T-cell (primary cell): ENCODE measurements at regions not wholly inside any gene's neighbourhood (a gene's known extent, or its start where the extent isn't known, plus 50 kb on each side); places are given as distances from the start of the nearest gene placed in this dataset.
A peak's percentile ranks its signal among the peaks of the same experiment; 100 is the strongest.

ENCODE experiments used
- ATAC-seq, 4 experiments: fragments of 200-7000 bp in 3 of 4; fragments of 150-1000 bp in 1 of 4; cut with Tn5 transposase; replicated peaks in 1 of 4; 1 replicate in 3 of 4; 2 replicates in 1 of 4; pipeline ENCODE4 v1.10.0; 2021; ENCODE audit warnings: moderate library complexity in 3 of 4, mild to moderate bottlenecking in 2 of 4, moderate number of reproducible peaks in 1 of 4
- CTCF ChIA-PET, 2 donors: fragments of 300-600 bp; sonication (Branson Sonifier 250); formaldehyde crosslinking; loops; one replicate each; lab custom pipeline; 2022; ENCODE audit warnings: antibody characterized with exemption in 2 of 2; lab: Charles Lee
- POLR2A ChIA-PET, 2 donors: fragments of 300-600 bp; sonication (Branson Sonifier 250); formaldehyde crosslinking; loops; one replicate each; lab custom pipeline; 2022; ENCODE audit warnings: antibody characterized with exemption in 2 of 2; lab: Charles Lee
- DNase-seq, 35 experiments: peaks; one replicate each; pipeline versions ENCODE4 v3.0.0 to v3.0.0-alpha.2; 2013 to 2023
- H3K27ac ChIP-seq: one replicate; pipeline ENCODE4 v1.5.1; 2013; ENCODE audit warnings: low read length
- H3K27me3 ChIP-seq, 2 experiments: replicated peaks in 1 of 2; 1 replicate in 1 of 2; 2 replicates in 1 of 2; pipeline versions ENCODE4 v1.6.1 to v1.7.0; 2013; ENCODE audit warnings: low read length in 1 of 2, mixed read lengths in 1 of 2; ENCODE audit not compliant: control insufficient read depth in 2 of 2, insufficient read depth in 2 of 2; ENCODE audit errors: extremely low read depth in 1 of 2
- H3K36me3 ChIP-seq, 2 donors: 1 replicate in 1 of 2; 2 replicates in 1 of 2; pipeline versions ENCODE4 v1.6.1 to v1.7.0; 2013; ENCODE audit warnings: low read length in 1 of 2; ENCODE audit not compliant: control insufficient read depth in 2 of 2, insufficient read depth in 1 of 2; ENCODE audit errors: extremely low read depth in 1 of 2
- H3K4me1 ChIP-seq, 2 experiments: 1 replicate in 1 of 2; 2 replicates in 1 of 2; pipeline versions ENCODE4 v1.6.1 to v1.7.0; 2013; ENCODE audit warnings: low read length in 2 of 2, mixed read lengths in 1 of 2; ENCODE audit not compliant: insufficient read depth in 2 of 2, control insufficient read depth in 1 of 2; ENCODE audit errors: extremely low read depth in 1 of 2
- H3K4me3 ChIP-seq, 2 donors: 1 replicate in 1 of 2; 2 replicates in 1 of 2; pipeline versions ENCODE4 v1.5.1 to v1.7.0; 2013; ENCODE audit warnings: mild to moderate bottlenecking in 2 of 2, low read length in 1 of 2, moderate library complexity in 1 of 2; ENCODE audit not compliant: control insufficient read depth in 1 of 2; ENCODE audit errors: extremely low read depth in 1 of 2
- H3K9me3 ChIP-seq: 2 replicates; pipeline ENCODE4 v1.7.0; 2013
- H3K27ac Mint-ChIP-seq, 2 donors: one replicate each; pipeline ENCODE4 v1.8.0; 2020 to 2021; ENCODE audit warnings: mild to moderate bottlenecking in 2 of 2, mixed read lengths in 2 of 2
- H3K27me3 Mint-ChIP-seq, 2 donors: one replicate each; pipeline ENCODE4 v1.8.0; 2021 to 2022; ENCODE audit warnings: mixed read lengths in 2 of 2
- H3K36me3 Mint-ChIP-seq: one replicate; pipeline ENCODE4 v1.8.0; 2021; ENCODE audit warnings: mixed read lengths
- H3K4me1 Mint-ChIP-seq, 3 donors: one replicate each; pipeline ENCODE4 v1.8.0; 2020 to 2022; ENCODE audit warnings: mixed read lengths in 3 of 3, mild to moderate bottlenecking in 1 of 3
- H3K4me3 Mint-ChIP-seq, 3 donors: one replicate each; pipeline ENCODE4 v1.8.0; 2020 to 2022; ENCODE audit warnings: mild to moderate bottlenecking in 3 of 3, mixed read lengths in 3 of 3, moderate library complexity in 3 of 3
- H3K9me3 Mint-ChIP-seq, 3 donors: one replicate each; pipeline ENCODE4 v1.8.0; 2020 to 2022; ENCODE audit warnings: mixed read lengths in 3 of 3
- WGBS: methylation state at CpG from one replicate; pipeline ENCODE4 v1.1.5; 2013; ENCODE audit warnings: missing lambda C conversion rate; ENCODE audit not compliant: insufficient coverage; 5-methylcytosine and 5-hydroxymethylcytosine counted together

- Mint-ChIP-seq H3K9me3 (peaks cover 0 to 4% (median 3%) of the 10 kb centered on the region in 3 donors), H3K4me3 (no peak overlapping the region), H3K27ac (no peak overlapping the region), H3K36me3 (no peaks in the 10 kb centered on the region), H3K4me1 (no peaks in the 10 kb centered on the region), H3K27me3 (peaks cover 0 to 3% of the 10 kb centered on the region in 2 donors)
- POLR2A ChIA-PET = no interaction called here
- Histone ChIP-seq H3K9me3 (no peaks in the 10 kb centered on the region), H3K27ac (no peak overlapping the region), H3K27me3 (no peaks in the 10 kb centered on the region), H3K4me3 (no peak overlapping the region), H3K36me3 (no peaks in the 10 kb centered on the region), H3K4me1 (no peaks in the 10 kb centered on the region)
- CTCF ChIA-PET = interaction anchor here in 1 of 2 donors (0.6 kb wide), 1 partner anchor 420 kb away, joined by 3 read pairs; no protein-coding TSS in a partner anchor
- ATAC-seq (no peak), DNase-seq (no peak)
These were observed 606.8 kb upstream of the BOD1L1 start for GRCh38 chr4:14234307-14234706.

DNA sequence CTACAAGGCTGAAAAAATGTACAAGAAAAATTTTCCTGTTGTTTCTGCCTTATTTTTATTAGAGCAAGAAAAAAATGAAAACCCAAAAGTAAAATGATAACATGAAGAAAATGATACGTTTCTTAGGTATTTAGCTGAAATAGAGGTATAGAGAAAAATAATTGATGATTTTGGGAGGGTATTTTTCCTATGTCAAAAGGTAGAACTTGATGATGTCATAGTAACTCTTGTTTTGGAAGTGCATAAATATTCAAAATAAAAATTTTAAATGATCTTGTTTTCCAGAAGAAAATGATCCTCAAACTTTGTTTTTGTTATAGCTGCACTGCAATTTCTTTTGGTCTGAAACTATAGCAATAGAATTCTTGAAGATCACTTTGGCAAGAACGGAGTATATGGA, 608.8 kb upstream of the BOD1L1 start:
- WGBS = no CpG with 5 or more reads among the region's 2 CpGs
- Mint-ChIP-seq H3K36me3 (no peaks in the 10 kb centered on the region), H3K27me3 (peaks cover 0 to 3% of the 10 kb centered on the region in 2 donors), H3K27ac (no peak overlapping the region), H3K4me1 (no peaks in the 10 kb centered on the region), H3K4me3 (no peak overlapping the region), H3K9me3 (peaks cover 0 to 7% (median 4%) of the 10 kb centered on the region in 3 donors)
- Histone ChIP-seq H3K4me3 (no peak overlapping the region), H3K4me1 (no peaks in the 10 kb centered on the region), H3K9me3 (no peaks in the 10 kb centered on the region), H3K36me3 (no peaks in the 10 kb centered on the region), H3K27me3 (no peaks in the 10 kb centered on the region), H3K27ac (no peak overlapping the region)
- POLR2A ChIA-PET = no interaction called here
- no peak for ATAC-seq
- CTCF ChIA-PET = no interaction called here
- no peak for DNase-seq

GRCh38 chr4:14237911-14238310, 610.4 kb upstream of the BOD1L1 start:
- H3K27me3 Mint-ChIP-seq = peaks cover 0 to 3% of the 10 kb centered on the region in 2 donors
- no CpG with 5 or more reads among the region's 2 CpGs for WGBS
- H3K9me3 Mint-ChIP-seq = peaks cover 0 to 7% (median 4%) of the 10 kb centered on the region in 3 donors
- ATAC-seq (no peak), DNase-seq (no peak)
- no peak overlapping the region for H3K4me3 ChIP-seq
- H3K36me3 Mint-ChIP-seq = no peaks in the 10 kb centered on the region
- no peaks in the 10 kb centered on the region for H3K36me3 ChIP-seq
- POLR2A ChIA-PET = no interaction called here
- no peaks in the 10 kb centered on the region for H3K4me1 ChIP-seq
- H3K27ac ChIP-seq = no peak overlapping the region
- H3K4me1 Mint-ChIP-seq = no peaks in the 10 kb centered on the region
- H3K27ac Mint-ChIP-seq = no peak overlapping the region
- no peaks in the 10 kb centered on the region for H3K9me3 ChIP-seq
- CTCF ChIA-PET = no interaction called here
- H3K27me3 ChIP-seq = no peaks in the 10 kb centered on the region
- no peak overlapping the region for H3K4me3 Mint-ChIP-seq

GRCh38 chr4:14241574-14241973, 614.0 kb upstream of the BOD1L1 start:
- H3K36me3 Mint-ChIP-seq = no peaks in the 10 kb centered on the region
- Histone ChIP-seq H3K9me3 (no peaks in the 10 kb centered on the region), H3K4me1 (no peaks in the 10 kb centered on the region), H3K27me3 (no peaks in the 10 kb centered on the region), H3K36me3 (no peaks in the 10 kb centered on the region), H3K4me3 (no peak overlapping the region), H3K27ac (no peak overlapping the region)
- no peak overlapping the region for H3K4me3 Mint-ChIP-seq
- ATAC-seq (no peak), DNase-seq (no peak)
- CTCF ChIA-PET = no interaction called here
- no CpG with 5 or more reads among the region's 3 CpGs for WGBS
- H3K9me3 Mint-ChIP-seq = peaks cover 0 to 7% (median 2%) of the 10 kb centered on the region in 3 donors
- no peaks in the 10 kb centered on the region for H3K27me3 Mint-ChIP-seq
- POLR2A ChIA-PET = interaction anchor here in 1 of 2 donors (0.6 kb wide), 1 partner anchor 68 kb away, joined by 3 read pairs; no protein-coding TSS in a partner anchor
- no peak overlapping the region for H3K27ac Mint-ChIP-seq
- H3K4me1 Mint-ChIP-seq = no peaks in the 10 kb centered on the region

DNA sequence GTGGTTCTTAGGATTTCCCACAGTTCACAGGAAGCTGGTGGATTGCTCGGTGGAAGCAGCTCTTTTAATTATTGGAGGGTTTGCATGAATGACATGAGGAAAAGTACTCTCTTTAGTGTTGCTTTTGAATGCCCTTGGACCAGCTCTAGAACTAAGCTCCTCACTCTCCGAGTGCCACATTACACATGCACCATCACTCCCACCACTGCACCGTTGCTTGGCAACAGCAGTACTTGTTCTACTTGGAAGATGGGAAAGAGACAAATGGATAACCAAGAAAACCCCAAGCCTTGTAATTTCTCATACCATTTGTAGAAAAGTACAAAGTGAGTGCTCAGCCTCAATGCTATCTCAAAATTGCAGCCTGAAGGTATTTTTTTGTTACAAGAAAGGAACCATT, 620.2 kb upstream of the BOD1L1 start:
- WGBS = no CpG with 5 or more reads among the region's 3 CpGs
- Histone ChIP-seq H3K4me1 (no peaks in the 10 kb centered on the region), H3K9me3 (no peaks in the 10 kb centered on the region), H3K27me3 (no peaks in the 10 kb centered on the region), H3K4me3 (no peak overlapping the region), H3K36me3 (no peaks in the 10 kb centered on the region), H3K27ac (no peak overlapping the region)
- Mint-ChIP-seq H3K27me3 (no peaks in the 10 kb centered on the region), H3K36me3 (no peaks in the 10 kb centered on the region), H3K4me3 (no peak overlapping the region), H3K27ac (no peak overlapping the region), H3K4me1 (no peaks in the 10 kb centered on the region), H3K9me3 (peaks cover 0 to 10% (median 5%) of the 10 kb centered on the region in 3 donors)
- ChIA-PET CTCF (interaction anchor here in 1 of 2 donors (0.6 kb wide), 1 partner anchor 20 kb away, joined by 4 read pairs; no protein-coding TSS in a partner anchor), POLR2A (no interaction called here)
- DNase-seq = no peak
- no peak for ATAC-seq

- H3K4me1 Mint-ChIP-seq = no peaks in the 10 kb centered on the region
- H3K27me3 ChIP-seq = no peaks in the 10 kb centered on the region
These were observed 621.7 kb upstream of the BOD1L1 start for GRCh38 chr4:14249226-14249625.

GRCh38 chr4:14254252-14254651, 626.7 kb upstream of the BOD1L1 start:
- peaks cover 0 to 15% (median 8%) of the 10 kb centered on the region in 3 donors for H3K9me3 Mint-ChIP-seq
- Histone ChIP-seq H3K36me3 (no peaks in the 10 kb centered on the region), H3K4me1 (no peaks in the 10 kb centered on the region), H3K27me3 (no peaks in the 10 kb centered on the region), H3K4me3 (no peak overlapping the region), H3K27ac (no peak overlapping the region), H3K9me3 (no peaks in the 10 kb centered on the region)
- ATAC-seq (no peak), DNase-seq (peak in 3 of 35 experiments; percentile 1 to 3 (median 3))
- no peak overlapping the region for H3K4me3 Mint-ChIP-seq
- no peaks in the 10 kb centered on the region for H3K36me3 Mint-ChIP-seq
- ChIA-PET POLR2A (no interaction called here), CTCF (no interaction called here)
- WGBS = 89% methylated on average over 3 of the region's 4 CpGs
- H3K27me3 Mint-ChIP-seq = no peaks in the 10 kb centered on the region
- no peak overlapping the region for H3K27ac Mint-ChIP-seq
- H3K4me1 Mint-ChIP-seq = no peaks in the 10 kb centered on the region

More at GRCh38 chr4:14249226-14249625, 621.7 kb upstream of the BOD1L1 start:
- H3K27me3 Mint-ChIP-seq = no peaks in the 10 kb centered on the region
- no peak overlapping the region for H3K27ac Mint-ChIP-seq
- Histone ChIP-seq H3K27ac (no peak overlapping the region), H3K4me1 (no peaks in the 10 kb centered on the region), H3K36me3 (no peaks in the 10 kb centered on the region), H3K4me3 (no peak overlapping the region), H3K9me3 (no peaks in the 10 kb centered on the region)
- POLR2A ChIA-PET = no interaction called here
- H3K9me3 Mint-ChIP-seq = peaks cover 0 to 15% (median 8%) of the 10 kb centered on the region in 3 donors
- ATAC-seq = no peak
- H3K4me3 Mint-ChIP-seq = no peak overlapping the region
- CTCF ChIA-PET = no interaction called here
- no CpG with 5 or more reads among the region's 1 CpG for WGBS
- no peaks in the 10 kb centered on the region for H3K36me3 Mint-ChIP-seq
- no peak for DNase-seq
